Cardiac muscle cell (in vitro differentiated cells and primary cell): ENCODE measurements at regions not wholly inside any gene's neighbourhood (a gene's known extent, or its start where the extent isn't known, plus 50 kb on each side); places are given as distances from the start of the nearest gene placed in this dataset.

ENCODE experiments used
- DNase-seq, 2 donors: peaks; one replicate each; pipeline versions ENCODE4 v3.0.0 to v3.0.0-alpha.2; 2010 to 2017; ENCODE audit warnings: low read depth in 1 of 2, low spot score in 1 of 2
- H3K27ac ChIP-seq: fragments of 200-600 bp; sonication (generic); 2 replicates; pipeline ENCODE4 v1.5.1; 2016
- H3K27me3 ChIP-seq: fragments of 200-600 bp; sonication (generic); 2 replicates; pipeline ENCODE4 v1.6.0; 2016; ENCODE audit warnings: control low read depth
- H3K36me3 ChIP-seq: fragments of 200-600 bp; sonication (generic); 2 replicates; pipeline ENCODE4 v1.5.1; 2016; ENCODE audit warnings: control low read depth
- H3K4me1 ChIP-seq: fragments of 200-600 bp; sonication (generic); 2 replicates; pipeline ENCODE4 v1.8.1; 2017; ENCODE audit warnings: low read depth, mild to moderate bottlenecking, mixed run types
- H3K4me3 ChIP-seq: fragments of 200-600 bp; sonication (generic); 2 replicates; pipeline ENCODE4 v1.5.1; 2016; ENCODE audit warnings: mild to moderate bottlenecking
- H3K9me3 ChIP-seq: fragments of 200-600 bp; sonication (generic); 2 replicates; pipeline ENCODE4 v1.5.1; 2017; ENCODE audit warnings: low read depth, mild to moderate bottlenecking, control low read depth
- CTCF ChIP-seq: IDR thresholded peaks from 2 replicates; pipeline ENCODE4 v1.5.1; 2012; ENCODE audit warnings: low read depth, mild to moderate bottlenecking, low read length

DNA sequence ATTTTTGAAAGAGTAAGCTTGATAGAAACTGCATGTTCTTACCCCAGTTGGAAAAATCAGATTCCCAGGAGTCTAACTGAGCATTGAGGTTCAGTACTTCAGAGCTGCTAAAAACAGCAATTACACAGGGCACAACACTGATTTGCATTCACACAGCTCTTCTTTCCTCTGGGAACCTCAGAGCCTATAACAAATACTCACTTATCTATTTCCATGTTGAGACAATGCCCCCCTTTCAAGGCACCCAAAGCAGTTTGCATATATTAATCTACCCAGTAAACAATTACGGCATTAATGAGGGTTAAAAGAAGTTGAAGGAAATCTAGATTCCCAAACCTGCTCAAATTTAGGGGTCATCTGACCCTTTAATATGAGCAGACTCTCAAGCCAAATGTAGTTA, 126.9 kb upstream of the SLC35F3 start:
- Histone ChIP-seq H3K4me1 (no peaks in the 10 kb centered on the region), H3K27me3 (no peaks in the 10 kb centered on the region), H3K9me3 (no peaks in the 10 kb centered on the region), H3K27ac (no peak overlapping the region), H3K36me3 (no peaks in the 10 kb centered on the region), H3K4me3 (no peak overlapping the region)
- TF ChIP-seq CTCF: no peak
- DNase-seq: no peak

DNA sequence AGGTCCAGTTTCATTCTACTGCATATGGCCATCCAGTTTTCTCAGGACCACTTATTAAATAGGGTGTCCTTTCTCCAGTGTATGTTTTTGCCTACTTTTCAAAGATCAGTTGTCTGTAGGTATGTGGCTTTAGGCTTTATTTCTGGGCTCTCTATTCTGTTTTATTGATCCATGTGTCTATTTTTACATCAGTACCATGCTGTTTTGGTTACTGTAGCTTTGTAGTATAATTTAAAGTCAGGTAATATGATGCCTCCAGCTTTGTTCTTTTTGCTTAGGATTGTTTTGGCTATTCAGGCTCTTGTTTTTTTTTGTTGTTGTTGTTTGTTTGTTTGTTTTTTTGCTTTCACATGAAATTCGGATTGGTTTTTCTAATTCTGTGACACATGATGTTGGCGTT, 124.4 kb upstream of the SLC35F3 start:
- H3K27ac ChIP-seq: no peak overlapping the region
- DNase-seq: no peak
- TF ChIP-seq CTCF: no peak
- no peaks in the 10 kb centered on the region for H3K4me1 ChIP-seq
- H3K9me3 ChIP-seq: no peaks in the 10 kb centered on the region
- H3K4me3 ChIP-seq: no peak overlapping the region
- H3K27me3 ChIP-seq: no peaks in the 10 kb centered on the region
- no peaks in the 10 kb centered on the region for H3K36me3 ChIP-seq

GRCh38 chr1:233782937-233783586, 121.4 kb upstream of the SLC35F3 start:
- DNase-seq: no peak
- no peak for TF ChIP-seq CTCF

DNA sequence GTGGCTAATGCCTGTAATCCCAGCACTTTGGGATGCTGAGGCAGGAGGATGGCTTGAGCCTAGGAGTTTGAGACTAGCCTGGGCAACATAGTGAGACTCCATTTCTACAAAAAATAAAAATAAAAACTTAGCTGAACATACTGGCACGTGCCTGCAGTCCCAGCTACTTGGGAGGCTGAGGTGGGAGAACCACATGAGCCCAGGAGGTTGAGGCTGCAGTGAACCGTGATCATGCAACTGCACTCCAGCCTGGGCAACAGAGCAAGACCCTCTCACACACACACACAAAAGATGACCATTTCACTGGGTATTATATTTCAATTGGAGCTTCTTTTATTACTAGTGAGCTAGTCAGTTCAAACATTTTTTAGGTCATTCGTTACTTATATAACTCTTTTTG, 116.9 kb upstream of the SLC35F3 start:
- no peak overlapping the region for H3K4me3 ChIP-seq
- TF ChIP-seq CTCF: no peak
- H3K4me1 ChIP-seq: no peaks in the 10 kb centered on the region
- no peak overlapping the region for H3K27ac ChIP-seq
- no peaks in the 10 kb centered on the region for H3K36me3 ChIP-seq
- DNase-seq: no peak
- H3K27me3 ChIP-seq: no peaks in the 10 kb centered on the region
- H3K9me3 ChIP-seq: no peaks in the 10 kb centered on the region

More at GRCh38 chr1:233782937-233783586, 121.4 kb upstream of the SLC35F3 start:
- Histone ChIP-seq H3K36me3 (no peaks in the 10 kb centered on the region), H3K27me3 (no peaks in the 10 kb centered on the region), H3K27ac (no peak overlapping the region), H3K4me3 (no peak overlapping the region), H3K9me3 (no peaks in the 10 kb centered on the region), H3K4me1 (no peaks in the 10 kb centered on the region)

- Histone ChIP-seq H3K27ac (no peak overlapping the region), H3K4me3 (no peak overlapping the region), H3K36me3 (no peaks in the 10 kb centered on the region), H3K4me1 (no peaks in the 10 kb centered on the region), H3K9me3 (no peaks in the 10 kb centered on the region), H3K27me3 (no peaks in the 10 kb centered on the region)
- no peak for TF ChIP-seq CTCF
- DNase-seq: no peak
Observed at GRCh38 chr1:233788687-233789086, 115.8 kb upstream of the SLC35F3 start.

GRCh38 chr1:233790121-233790520, 114.4 kb upstream of the SLC35F3 start:
- Histone ChIP-seq H3K27me3 (no peaks in the 10 kb centered on the region), H3K4me3 (no peak overlapping the region), H3K36me3 (no peaks in the 10 kb centered on the region), H3K4me1 (no peaks in the 10 kb centered on the region), H3K9me3 (no peaks in the 10 kb centered on the region), H3K27ac (no peak overlapping the region)
- TF ChIP-seq CTCF: no peak
- DNase-seq: no peak
